Breast epithelium (tissue), 3 donors: ENCODE measurements at regions not wholly inside any gene's neighbourhood (a gene's known extent, or its start where the extent isn't known, plus 50 kb on each side); places are given as distances from the start of the nearest gene placed in this dataset.

Experiments used
- CTCF ChIP-seq, 3 donors: fragments of 450-650 bp; IDR thresholded peaks; one replicate each; pipeline ENCODE4 v1.5.1; 2016 to 2017; ENCODE audit warnings: antibody characterized with exemption in 3 of 3, mild to moderate bottlenecking in 3 of 3, moderate library complexity in 3 of 3
- POLR2A ChIP-seq: fragments of 450-650 bp; IDR thresholded peaks from one replicate; pipeline ENCODE4 v1.6.1; 2016; ENCODE audit warnings: antibody characterized with exemption, mild to moderate bottlenecking, moderate library complexity

DNA sequence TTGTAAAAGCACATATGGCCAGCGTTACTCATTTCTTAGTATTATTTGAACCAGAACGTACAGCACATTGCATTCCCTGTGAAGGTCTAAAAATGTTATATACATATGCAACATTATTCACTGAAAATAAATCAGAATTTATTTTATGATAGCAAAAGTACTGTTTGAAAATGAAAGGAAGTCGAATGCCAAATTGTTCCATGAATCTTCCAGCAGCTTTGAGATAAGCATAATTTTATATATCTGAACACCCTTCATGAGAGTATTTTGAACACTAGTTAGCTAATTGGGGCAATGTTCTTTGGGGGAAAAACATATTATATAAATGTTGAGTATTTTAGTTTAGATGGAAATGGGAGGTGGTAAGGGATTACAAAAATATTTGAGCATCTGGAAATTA is 300.7 kb upstream of the SYT1 start:
- TF ChIP-seq CTCF (IDR thresholded peaks at IDR 0.05) (no peak), POLR2A (no peak)
